ENCODE measurements at regions not wholly inside any gene's neighbourhood (a gene's known extent, or its start where the extent isn't known, plus 50 kb on each side); places are given as distances from the start of the nearest gene placed in this dataset.
A peak's percentile ranks its signal among the peaks of the same experiment; 100 is the strongest.

GRCh38 chrX:10021461-10022272 is 54.5 kb downstream of the CLDN34 start:
- H3K27me3 Mint-ChIP-seq (ENCODE audit: unreplicated experiment) = no peaks in the 10 kb centered on the region
- DNase-seq (ENCODE audit: extremely low spot score, unreplicated experiment) = no peak
- no peak overlapping the region for H3K4me3 Mint-ChIP-seq (ENCODE audit: unreplicated experiment)
- H3K4me1 Mint-ChIP-seq (ENCODE audit: unreplicated experiment) = peaks cover 44% of the 10 kb centered on the region
- H3K27ac Mint-ChIP-seq (ENCODE audit: unreplicated experiment) = peak overlapping the region; percentile 20
- H3K9me3 Mint-ChIP-seq (ENCODE audit: unreplicated experiment) = peaks cover 5% of the 10 kb centered on the region
- H3K36me3 Mint-ChIP-seq (ENCODE audit: unreplicated experiment) = peaks cover 4% of the 10 kb centered on the region
- TF ChIP-seq CTCF (IDR thresholded peaks at IDR 0.05) = no peak

- Mint-ChIP-seq H3K36me3 (ENCODE audit: unreplicated experiment) (peaks cover 4% of the 10 kb centered on the region), H3K4me3 (ENCODE audit: unreplicated experiment) (no peak overlapping the region), H3K9me3 (ENCODE audit: unreplicated experiment) (peaks cover 5% of the 10 kb centered on the region), H3K4me1 (ENCODE audit: unreplicated experiment) (peaks cover 39% of the 10 kb centered on the region), H3K27ac (ENCODE audit: unreplicated experiment) (no peak overlapping the region), H3K27me3 (ENCODE audit: unreplicated experiment) (no peaks in the 10 kb centered on the region)
- TF ChIP-seq CTCF (IDR thresholded peaks at IDR 0.05) = no peak
- no peak for DNase-seq (ENCODE audit: extremely low spot score, unreplicated experiment)
Observed at GRCh38 chrX:10022273-10022541, 55.0 kb downstream of the CLDN34 start.

- Mint-ChIP-seq H3K27ac (ENCODE audit: unreplicated experiment) (no peak overlapping the region), H3K9me3 (ENCODE audit: unreplicated experiment) (peaks cover 5% of the 10 kb centered on the region), H3K4me1 (ENCODE audit: unreplicated experiment) (peaks cover 37% of the 10 kb centered on the region), H3K36me3 (ENCODE audit: unreplicated experiment) (peaks cover 4% of the 10 kb centered on the region), H3K4me3 (ENCODE audit: unreplicated experiment) (no peak overlapping the region), H3K27me3 (ENCODE audit: unreplicated experiment) (no peaks in the 10 kb centered on the region)
- no peak for DNase-seq (ENCODE audit: extremely low spot score, unreplicated experiment)
- no peak for TF ChIP-seq CTCF (IDR thresholded peaks at IDR 0.05)
Observed at GRCh38 chrX:10022580-10023245, 55.6 kb downstream of the CLDN34 start.

GRCh38 chrX:10023821-10024220 is 56.7 kb downstream of the CLDN34 start:
- no peak overlapping the region for H3K4me3 Mint-ChIP-seq (ENCODE audit: unreplicated experiment)
- H3K4me1 Mint-ChIP-seq (ENCODE audit: unreplicated experiment) = peaks cover 27% of the 10 kb centered on the region
- no peaks in the 10 kb centered on the region for H3K27me3 Mint-ChIP-seq (ENCODE audit: unreplicated experiment)
- H3K36me3 Mint-ChIP-seq (ENCODE audit: unreplicated experiment) = peaks cover 4% of the 10 kb centered on the region
- H3K27ac Mint-ChIP-seq (ENCODE audit: unreplicated experiment) = no peak overlapping the region
- peaks cover 5% of the 10 kb centered on the region for H3K9me3 Mint-ChIP-seq (ENCODE audit: unreplicated experiment)
- TF ChIP-seq CTCF (IDR thresholded peaks at IDR 0.05) = no peak
- no peak for DNase-seq (ENCODE audit: extremely low spot score, unreplicated experiment)

GRCh38 chrX:10025742-10026493 is 58.8 kb downstream of the CLDN34 start:
- no peak overlapping the region for H3K4me3 Mint-ChIP-seq (ENCODE audit: unreplicated experiment)
- peaks cover 4% of the 10 kb centered on the region for H3K36me3 Mint-ChIP-seq (ENCODE audit: unreplicated experiment)
- H3K9me3 Mint-ChIP-seq (ENCODE audit: unreplicated experiment) = peaks cover 5% of the 10 kb centered on the region
- no peak for DNase-seq (ENCODE audit: extremely low spot score, unreplicated experiment)
- peaks cover 25% of the 10 kb centered on the region for H3K4me1 Mint-ChIP-seq (ENCODE audit: unreplicated experiment)
- TF ChIP-seq CTCF (IDR thresholded peaks at IDR 0.05) = no peak
- no peak overlapping the region for H3K27ac Mint-ChIP-seq (ENCODE audit: unreplicated experiment)
- no peaks in the 10 kb centered on the region for H3K27me3 Mint-ChIP-seq (ENCODE audit: unreplicated experiment)
